BJ (cell line): ENCODE measurements at regions not wholly inside any gene's neighbourhood (a gene's known extent, or its start where the extent isn't known, plus 50 kb on each side); places are given as distances from the start of the nearest gene placed in this dataset.

Source experiments
- CTCF ChIA-PET: fragments of 350-600 bp; formaldehyde crosslinking; extraction: SDS; loops from one replicate; lab custom pipeline; 2021; ENCODE audit warnings: antibody characterized with exemption, inconsistent platforms; lab: Yijun Ruan, JAX
- POLR2A ChIA-PET: fragments of 300-600 bp; sonication (Branson Sonifier 250); formaldehyde crosslinking; extraction: SDS; loops from one replicate; lab custom pipeline; 2021; ENCODE audit warnings: antibody characterized with exemption; lab: Charles Lee
- DNase-seq: peaks from one replicate; pipeline ENCODE4 v3.0.0-alpha.2; 2011; ENCODE audit warnings: low read depth
- H3K27me3 ChIP-seq: 2 replicates; pipeline ENCODE4 v1.6.0; 2011; ENCODE audit warnings: low read length; ENCODE audit not compliant: control insufficient read depth, insufficient read depth
- H3K36me3 ChIP-seq: 2 replicates; pipeline ENCODE4 v1.5.1; 2011; ENCODE audit warnings: low read length; ENCODE audit not compliant: control insufficient read depth, insufficient read depth
- H3K4me3 ChIP-seq: 2 replicates; pipeline ENCODE4 v1.5.1; 2011; ENCODE audit warnings: low read depth, mild to moderate bottlenecking, control low read depth, low read length
- CTCF ChIP-seq: IDR thresholded peaks from 2 replicates; pipeline ENCODE4 v1.5.1; 2011; ENCODE audit warnings: low read depth, mild to moderate bottlenecking, control low read depth, inconsistent platforms, low read length, moderate library complexity; ENCODE audit not compliant: insufficient read depth

- Histone ChIP-seq H3K36me3 (no peaks in the 10 kb centered on the region), H3K4me3 (no peak overlapping the region), H3K27me3 (no peaks in the 10 kb centered on the region)
- ChIA-PET CTCF (no interaction called here), POLR2A (no interaction called here)
- TF ChIP-seq CTCF, result no peak
- peak; percentile 12 for DNase-seq
Observed at GRCh38 chr4:18844726-18845125, 823.2 kb upstream of the LCORL start.

GRCh38 chr4:18842431-18842830 is 820.9 kb upstream of the LCORL start:
- no peak overlapping the region for H3K4me3 ChIP-seq
- no peak for TF ChIP-seq CTCF
- H3K36me3 ChIP-seq, result no peaks in the 10 kb centered on the region
- CTCF ChIA-PET, result interaction anchor here (1.1 kb wide), 1 partner anchor 11 kb away, joined by 3 read pairs; no protein-coding TSS in a partner anchor
- POLR2A ChIA-PET, result no interaction called here
- DNase-seq, result no peak
- no peaks in the 10 kb centered on the region for H3K27me3 ChIP-seq

GRCh38 chr4:18840481-18840880 is 818.9 kb upstream of the LCORL start:
- no peak for DNase-seq
- TF ChIP-seq CTCF, result no peak
- POLR2A ChIA-PET, result no interaction called here

GRCh38 chr4:18816228-18816895 is 794.8 kb upstream of the LCORL start:
- no peaks in the 10 kb centered on the region for H3K27me3 ChIP-seq
- ChIA-PET CTCF (no interaction called here), POLR2A (no interaction called here)
- no peaks in the 10 kb centered on the region for H3K36me3 ChIP-seq
- no peak for DNase-seq
- no peak for TF ChIP-seq CTCF
- H3K4me3 ChIP-seq, result no peak overlapping the region

More at GRCh38 chr4:18840481-18840880, 818.9 kb upstream of the LCORL start:
- no peak overlapping the region for H3K4me3 ChIP-seq
- CTCF ChIA-PET, result no interaction called here
- no peaks in the 10 kb centered on the region for H3K36me3 ChIP-seq
- no peaks in the 10 kb centered on the region for H3K27me3 ChIP-seq

- no peak overlapping the region for H3K4me3 ChIP-seq
- ChIA-PET POLR2A (no interaction called here), CTCF (no interaction called here)
- no peak for TF ChIP-seq CTCF
- no peaks in the 10 kb centered on the region for H3K27me3 ChIP-seq
- no peaks in the 10 kb centered on the region for H3K36me3 ChIP-seq
- no peak for DNase-seq
Observed at GRCh38 chr4:18815779-18816173, 794.2 kb upstream of the LCORL start.
